HUES6 (cell line): ENCODE measurements at regions not wholly inside any gene's neighbourhood (a gene's known extent, or its start where the extent isn't known, plus 50 kb on each side); places are given as distances from the start of the nearest gene placed in this dataset.
"Not testable (repeated sequence)": the region's sequence is repeated elsewhere in the genome, so short reads cannot be mapped to it uniquely, and the experiment has no call there.

Experiments
- H3K27ac ChIP-seq: 2 replicates; pipeline ENCODE4 v1.7.0; 2013; ENCODE audit warnings: low read depth, mild to moderate bottlenecking, low read length, inconsistent platforms
- H3K27me3 ChIP-seq: 2 replicates; pipeline ENCODE4 v1.6.1; 2013; ENCODE audit warnings: low read length; ENCODE audit not compliant: control insufficient read depth, insufficient read depth
- H3K36me3 ChIP-seq: 2 replicates; pipeline ENCODE4 v1.6.1; 2013; ENCODE audit warnings: low read length; ENCODE audit not compliant: control insufficient read depth, insufficient read depth
- H3K4me1 ChIP-seq: 2 replicates; pipeline ENCODE4 v1.6.1; 2013; ENCODE audit warnings: low read length; ENCODE audit not compliant: control insufficient read depth, insufficient read depth
- H3K4me3 ChIP-seq: 2 replicates; pipeline ENCODE4 v1.5.1; 2013; ENCODE audit warnings: low read depth, low read length
- H3K9ac ChIP-seq: one replicate; pipeline ENCODE4 v1.6.1; 2013; ENCODE audit warnings: mild to moderate bottlenecking, low read length
- H3K9me3 ChIP-seq: 2 replicates; pipeline ENCODE4 v1.6.1; 2013; ENCODE audit warnings: low read depth, low read length; ENCODE audit not compliant: control insufficient read depth, insufficient read depth

- Histone ChIP-seq H3K27ac (no peak overlapping the region), H3K27me3 (no peaks in the 10 kb centered on the region), H3K36me3 (no peaks in the 10 kb centered on the region), H3K9ac (no peak overlapping the region), H3K4me1 (peaks cover 31% of the 10 kb centered on the region), H3K4me3 (no peak overlapping the region), H3K9me3 (peaks cover 16% of the 10 kb centered on the region)
Observed at GRCh38 chr17:63292421-63292820, 153.7 kb downstream of the CYB561 start.

GRCh38 chr17:63293323-63294075 lies 152.6 kb downstream of the CYB561 start:
- H3K27ac ChIP-seq = no peak overlapping the region
- peaks cover 24% of the 10 kb centered on the region for H3K9me3 ChIP-seq
- H3K4me3 ChIP-seq = no peak overlapping the region
- no peaks in the 10 kb centered on the region for H3K36me3 ChIP-seq
- no peaks in the 10 kb centered on the region for H3K27me3 ChIP-seq
- no peak overlapping the region for H3K9ac ChIP-seq
- peaks cover 31% of the 10 kb centered on the region for H3K4me1 ChIP-seq

GRCh38 chr17:63294776-63295175 lies 151.3 kb downstream of the CYB561 start:
- Histone ChIP-seq H3K27me3 (no peaks in the 10 kb centered on the region), H3K27ac (no peak overlapping the region), H3K9me3 (peaks cover 24% of the 10 kb centered on the region), H3K4me1 (peaks cover 28% of the 10 kb centered on the region), H3K4me3 (no peak overlapping the region), H3K36me3 (no peaks in the 10 kb centered on the region), H3K9ac (no peak overlapping the region)

- peaks cover 24% of the 10 kb centered on the region for H3K9me3 ChIP-seq
- no peaks in the 10 kb centered on the region for H3K27me3 ChIP-seq
- no peak overlapping the region for H3K4me3 ChIP-seq
- H3K4me1 ChIP-seq = peaks cover 23% of the 10 kb centered on the region
- H3K9ac ChIP-seq = no peak overlapping the region
- H3K36me3 ChIP-seq = no peaks in the 10 kb centered on the region
- no peak overlapping the region for H3K27ac ChIP-seq
Observed at GRCh38 chr17:63295288-63295687, 150.8 kb downstream of the CYB561 start.

GRCh38 chr17:63295839-63296590 lies 150.1 kb downstream of the CYB561 start:
- Histone ChIP-seq H3K9ac (no peak overlapping the region), H3K36me3 (no peaks in the 10 kb centered on the region), H3K4me3 (no peak overlapping the region), H3K27ac (no peak overlapping the region), H3K9me3 (peaks cover 24% of the 10 kb centered on the region), H3K27me3 (no peaks in the 10 kb centered on the region), H3K4me1 (peaks cover 15% of the 10 kb centered on the region)

GRCh38 chr17:63298916-63299315 lies 147.2 kb downstream of the CYB561 start:
- H3K4me1 ChIP-seq, H3K27ac ChIP-seq, H3K9ac ChIP-seq, H3K4me3 ChIP-seq, H3K36me3 ChIP-seq, H3K27me3 ChIP-seq: not testable (repeated sequence)
- peaks cover 24% of the 10 kb centered on the region for H3K9me3 ChIP-seq

- Histone ChIP-seq H3K4me3 (no peak overlapping the region), H3K27me3 (no peaks in the 10 kb centered on the region), H3K4me1 (no peaks in the 10 kb centered on the region), H3K9ac (no peak overlapping the region), H3K27ac (no peak overlapping the region), H3K36me3 (no peaks in the 10 kb centered on the region), H3K9me3 (no peaks in the 10 kb centered on the region)
Observed at GRCh38 chr17:63304704-63305261, 141.3 kb downstream of the CYB561 start.

GRCh38 chr17:63305857-63306256 lies 140.2 kb downstream of the CYB561 start:
- H3K27me3 ChIP-seq = no peaks in the 10 kb centered on the region
- no peaks in the 10 kb centered on the region for H3K9me3 ChIP-seq
- H3K9ac ChIP-seq = no peak overlapping the region
- H3K36me3 ChIP-seq = no peaks in the 10 kb centered on the region
- no peak overlapping the region for H3K4me3 ChIP-seq
- no peaks in the 10 kb centered on the region for H3K4me1 ChIP-seq
- H3K27ac ChIP-seq = no peak overlapping the region

- H3K4me3 ChIP-seq = no peak overlapping the region
- no peaks in the 10 kb centered on the region for H3K9me3 ChIP-seq
- no peaks in the 10 kb centered on the region for H3K36me3 ChIP-seq
- H3K4me1 ChIP-seq = no peaks in the 10 kb centered on the region
- no peak overlapping the region for H3K27ac ChIP-seq
- no peaks in the 10 kb centered on the region for H3K27me3 ChIP-seq
- no peak overlapping the region for H3K9ac ChIP-seq
Observed at GRCh38 chr17:63306855-63307254, 139.3 kb downstream of the CYB561 start.

- no peaks in the 10 kb centered on the region for H3K36me3 ChIP-seq
- no peaks in the 10 kb centered on the region for H3K4me1 ChIP-seq
- H3K27ac ChIP-seq = no peak overlapping the region
- H3K9me3 ChIP-seq = no peaks in the 10 kb centered on the region
- H3K27me3 ChIP-seq = no peaks in the 10 kb centered on the region
- no peak overlapping the region for H3K9ac ChIP-seq
- H3K4me3 ChIP-seq = no peak overlapping the region
Observed at GRCh38 chr17:63308272-63308671, 137.8 kb downstream of the CYB561 start.

GRCh38 chr17:63309021-63309420 lies 137.1 kb downstream of the CYB561 start:
- H3K27ac ChIP-seq = no peak overlapping the region
- H3K36me3 ChIP-seq = no peaks in the 10 kb centered on the region
- H3K27me3 ChIP-seq = no peaks in the 10 kb centered on the region
- no peaks in the 10 kb centered on the region for H3K9me3 ChIP-seq
- H3K4me1 ChIP-seq = no peaks in the 10 kb centered on the region
- no peak overlapping the region for H3K9ac ChIP-seq
- H3K4me3 ChIP-seq = no peak overlapping the region
